RWPE2 (cell line): ENCODE measurements at regions not wholly inside any gene's neighbourhood (a gene's known extent, or its start where the extent isn't known, plus 50 kb on each side); places are given as distances from the start of the nearest gene placed in this dataset.

Source experiments
- ATAC-seq: fragments of 200-7000 bp; cut with Tn5 transposase; 3 replicates; pipeline ENCODE4 v1.9.1; 2021; ENCODE audit warnings: low read depth
- DNase-seq: peaks from one replicate; pipeline ENCODE4 v3.0.0-alpha.2; 2020; ENCODE audit warnings: low spot score
- H3K27ac ChIP-seq: fragments of 450-650 bp; 2 replicates; pipeline ENCODE4 v1.5.1; 2017; ENCODE audit warnings: mild to moderate bottlenecking; ENCODE audit not compliant: poor library complexity, severe bottlenecking
- H3K27me3 ChIP-seq: fragments of 250-450 bp; sonication (Bioruptor Pico); 2 replicates; pipeline ENCODE4 v1.5.1; 2021; ENCODE audit warnings: mild to moderate bottlenecking, moderate library complexity; ENCODE audit not compliant: insufficient read depth, poor library complexity, severe bottlenecking
- H3K36me3 ChIP-seq: fragments of 250-450 bp; sonication (Bioruptor Pico); 2 replicates; pipeline ENCODE4 v1.5.1; 2020; ENCODE audit warnings: low read depth, mild to moderate bottlenecking, moderate library complexity
- H3K4me1 ChIP-seq: fragments of 250-450 bp; sonication (Bioruptor Pico); 2 replicates; pipeline ENCODE4 v1.5.1; 2021; ENCODE audit warnings: mild to moderate bottlenecking, moderate library complexity; ENCODE audit not compliant: insufficient read depth, poor library complexity, severe bottlenecking
- H3K4me3 ChIP-seq: fragments of 250-450 bp; sonication (Bioruptor Pico); 2 replicates; pipeline ENCODE4 v1.5.1; 2021; ENCODE audit warnings: mild to moderate bottlenecking, moderate library complexity; ENCODE audit not compliant: severe bottlenecking
- H3K9me3 ChIP-seq: fragments of 250-450 bp; sonication (Bioruptor Pico); 2 replicates; pipeline ENCODE4 v1.5.1; 2021; ENCODE audit warnings: mild to moderate bottlenecking, moderate library complexity; ENCODE audit not compliant: severe bottlenecking
- TF ChIP-seq, protein P1 (sequence below): fragments of 450-650 bp; IDR thresholded peaks from one replicate; pipeline ENCODE4 v1.5.1; 2017; ENCODE audit warnings: mild to moderate bottlenecking, moderate library complexity; ENCODE audit not compliant: poor library complexity, severe bottlenecking

- no peak for ATAC-seq
- H3K27me3 ChIP-seq: no peaks in the 10 kb centered on the region
Observed at GRCh38 chr12:90122681-90123080, 414.0 kb upstream of the ATP2B1 start.

DNA sequence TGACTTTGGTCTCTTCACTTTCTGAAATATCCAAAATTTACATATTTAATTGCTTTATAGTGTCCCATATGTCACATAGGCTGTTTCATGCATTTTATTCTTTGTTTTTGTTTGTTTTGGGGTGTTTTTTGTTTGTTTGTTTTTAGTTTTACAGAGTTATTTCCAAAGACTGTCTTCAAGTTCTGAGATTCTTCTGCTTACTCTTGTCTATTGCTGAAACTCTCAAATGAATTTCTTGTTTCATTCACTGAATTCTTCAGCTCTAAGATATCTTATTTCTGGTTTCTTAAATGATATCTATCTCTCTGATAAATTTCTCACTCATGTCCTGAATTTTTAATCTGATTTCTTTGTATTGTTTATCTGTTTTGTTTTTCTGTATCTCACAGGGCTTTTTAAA is 412.0 kb upstream of the ATP2B1 start:
- H3K9me3 ChIP-seq: peaks cover 3% of the 10 kb centered on the region
- TF ChIP-seq, protein P1, sequence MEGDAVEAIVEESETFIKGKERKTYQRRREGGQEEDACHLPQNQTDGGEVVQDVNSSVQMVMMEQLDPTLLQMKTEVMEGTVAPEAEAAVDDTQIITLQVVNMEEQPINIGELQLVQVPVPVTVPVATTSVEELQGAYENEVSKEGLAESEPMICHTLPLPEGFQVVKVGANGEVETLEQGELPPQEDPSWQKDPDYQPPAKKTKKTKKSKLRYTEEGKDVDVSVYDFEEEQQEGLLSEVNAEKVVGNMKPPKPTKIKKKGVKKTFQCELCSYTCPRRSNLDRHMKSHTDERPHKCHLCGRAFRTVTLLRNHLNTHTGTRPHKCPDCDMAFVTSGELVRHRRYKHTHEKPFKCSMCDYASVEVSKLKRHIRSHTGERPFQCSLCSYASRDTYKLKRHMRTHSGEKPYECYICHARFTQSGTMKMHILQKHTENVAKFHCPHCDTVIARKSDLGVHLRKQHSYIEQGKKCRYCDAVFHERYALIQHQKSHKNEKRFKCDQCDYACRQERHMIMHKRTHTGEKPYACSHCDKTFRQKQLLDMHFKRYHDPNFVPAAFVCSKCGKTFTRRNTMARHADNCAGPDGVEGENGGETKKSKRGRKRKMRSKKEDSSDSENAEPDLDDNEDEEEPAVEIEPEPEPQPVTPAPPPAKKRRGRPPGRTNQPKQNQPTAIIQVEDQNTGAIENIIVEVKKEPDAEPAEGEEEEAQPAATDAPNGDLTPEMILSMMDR: no peak
- ATAC-seq (no peak), DNase-seq (no peak)
- H3K27me3 ChIP-seq: no peaks in the 10 kb centered on the region
- H3K36me3 ChIP-seq: no peaks in the 10 kb centered on the region
- H3K27ac ChIP-seq: no peak overlapping the region
- no peaks in the 10 kb centered on the region for H3K4me1 ChIP-seq
- no peak overlapping the region for H3K4me3 ChIP-seq

More at GRCh38 chr12:90122681-90123080, 414.0 kb upstream of the ATP2B1 start:
- no peak overlapping the region for H3K4me3 ChIP-seq
- TF ChIP-seq, protein P1: no peak
- H3K27ac ChIP-seq: no peak overlapping the region
- H3K4me1 ChIP-seq: no peaks in the 10 kb centered on the region
- no peak for DNase-seq
- H3K36me3 ChIP-seq: no peaks in the 10 kb centered on the region
- peaks cover 3% of the 10 kb centered on the region for H3K9me3 ChIP-seq

- ATAC-seq (no peak), DNase-seq (no peak)
- Histone ChIP-seq H3K36me3 (no peaks in the 10 kb centered on the region), H3K27me3 (no peaks in the 10 kb centered on the region), H3K4me3 (no peak overlapping the region), H3K4me1 (no peaks in the 10 kb centered on the region), H3K27ac (no peak overlapping the region), H3K9me3 (no peaks in the 10 kb centered on the region)
- TF ChIP-seq, protein P1: no peak
Observed at GRCh38 chr12:90112666-90113065, 404.0 kb upstream of the ATP2B1 start.

DNA sequence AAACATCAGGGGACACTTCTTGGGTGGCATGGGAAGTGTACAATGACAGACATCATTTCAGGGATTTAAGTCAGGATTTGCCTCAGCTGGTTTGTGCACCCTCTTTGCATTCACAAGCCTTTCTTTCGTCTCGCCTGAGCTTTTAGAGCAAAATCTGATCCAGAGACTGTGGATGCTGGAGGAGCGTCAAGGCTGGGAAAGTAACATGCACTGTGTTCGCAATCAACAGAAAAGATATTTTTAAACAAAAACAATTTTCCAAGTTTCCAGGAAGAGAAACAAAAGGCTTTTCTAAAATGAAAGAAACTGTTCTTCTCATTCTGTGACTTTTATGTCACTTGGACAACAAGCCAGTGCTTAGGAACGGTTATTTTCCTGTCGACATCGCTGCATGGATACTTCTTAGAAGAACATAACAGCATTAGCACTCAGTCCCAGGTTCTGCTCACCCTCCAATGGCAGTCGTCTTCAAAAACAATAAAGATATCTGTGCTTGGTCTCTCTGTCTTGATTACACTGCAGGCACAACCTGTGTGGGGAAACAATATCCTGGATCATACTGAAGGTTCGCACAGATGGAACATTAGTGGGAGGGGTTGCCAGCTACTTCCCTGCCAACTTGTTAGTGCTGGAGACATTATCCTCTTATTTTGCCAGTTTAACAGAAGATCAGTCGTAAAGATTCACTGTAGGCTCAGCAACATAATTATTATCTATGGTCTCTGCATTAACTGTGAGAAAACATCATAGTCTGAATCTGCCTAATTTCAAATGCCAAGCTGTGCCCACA is 403.3 kb upstream of the ATP2B1 start:
- TF ChIP-seq, protein P1: no peak
- no peaks in the 10 kb centered on the region for H3K9me3 ChIP-seq
- no peak overlapping the region for H3K27ac ChIP-seq
- ATAC-seq (no peak), DNase-seq (no peak)
- no peaks in the 10 kb centered on the region for H3K36me3 ChIP-seq
- H3K4me3 ChIP-seq: no peak overlapping the region
- peaks cover 1% of the 10 kb centered on the region for H3K4me1 ChIP-seq
- no peaks in the 10 kb centered on the region for H3K27me3 ChIP-seq

DNA sequence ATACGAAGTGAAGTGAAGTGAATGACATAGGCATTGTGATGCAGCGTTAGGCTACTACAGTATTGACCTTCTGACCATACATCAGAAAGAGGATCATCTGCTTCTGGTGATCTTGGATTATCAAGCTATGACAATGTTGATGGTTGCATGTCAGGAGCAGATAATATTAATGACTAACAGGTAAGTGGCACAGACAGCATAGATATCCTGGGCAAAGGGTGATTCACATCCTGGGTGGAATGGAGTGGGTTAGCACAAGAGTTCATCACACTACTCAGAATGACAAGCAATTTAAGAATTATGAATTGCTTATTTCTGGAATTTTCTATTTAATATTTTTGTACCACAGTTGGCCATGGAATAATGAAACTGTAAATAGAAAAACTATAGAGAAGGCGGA is 397.9 kb upstream of the ATP2B1 start:
- peak overlapping the region; percentile 41 for H3K27ac ChIP-seq
- H3K27me3 ChIP-seq: no peaks in the 10 kb centered on the region
- no peak overlapping the region for H3K4me3 ChIP-seq
- H3K4me1 ChIP-seq: peaks cover 10% of the 10 kb centered on the region
- no peaks in the 10 kb centered on the region for H3K36me3 ChIP-seq
- H3K9me3 ChIP-seq: no peaks in the 10 kb centered on the region
- peak; percentile 90 for ATAC-seq
- TF ChIP-seq, protein P1: no peak
- DNase-seq: no peak
